IPS DF 4.7 (cell line): ENCODE measurements at regions not wholly inside any gene's neighbourhood (a gene's known extent, or its start where the extent isn't known, plus 50 kb on each side); places are given as distances from the start of the nearest gene placed in this dataset.
"Not testable (repeated sequence)": the region's sequence is repeated elsewhere in the genome, so short reads cannot be mapped to it uniquely, and the experiment has no call there.

Experiments used
- DNase-seq: peaks from one replicate; pipeline ENCODE4 v3.0.0-alpha.2; 2013; ENCODE audit warnings: low spot score; ENCODE audit errors: extremely low read depth

DNA sequence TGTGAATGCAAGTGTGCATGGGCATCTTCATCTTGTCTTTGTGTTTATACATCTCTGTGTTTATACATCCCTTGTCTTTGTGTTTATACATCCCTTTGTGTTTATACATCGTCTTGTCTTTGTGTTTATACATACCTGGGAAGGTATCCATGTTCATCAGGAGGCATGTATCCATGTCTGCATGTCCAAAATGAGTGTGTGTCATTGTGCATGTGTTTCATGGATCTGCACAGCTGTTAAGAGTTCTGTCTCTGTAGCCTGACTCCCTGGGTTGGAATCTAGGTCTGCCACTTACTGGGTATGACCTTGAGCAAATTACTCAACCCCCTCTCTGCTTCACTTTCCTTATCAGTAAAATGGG, 50.1 kb upstream of the SIRPA start:
- no peak for DNase-seq

- no peak for DNase-seq
These were observed 50.7 kb upstream of the SIRPA start for GRCh38 chr20:1844325-1845162.

GRCh38 chr20:1842281-1842680, 52.9 kb upstream of the SIRPA start:
- no peak for DNase-seq

- DNase-seq = no peak
These were observed 53.6 kb upstream of the SIRPA start for GRCh38 chr20:1841554-1842140.

- no peak for DNase-seq
These were observed 54.2 kb upstream of the SIRPA start for GRCh38 chr20:1840817-1841553.

GRCh38 chr20:1839376-1840317, 55.6 kb upstream of the SIRPA start:
- not testable (repeated sequence) for DNase-seq

DNA sequence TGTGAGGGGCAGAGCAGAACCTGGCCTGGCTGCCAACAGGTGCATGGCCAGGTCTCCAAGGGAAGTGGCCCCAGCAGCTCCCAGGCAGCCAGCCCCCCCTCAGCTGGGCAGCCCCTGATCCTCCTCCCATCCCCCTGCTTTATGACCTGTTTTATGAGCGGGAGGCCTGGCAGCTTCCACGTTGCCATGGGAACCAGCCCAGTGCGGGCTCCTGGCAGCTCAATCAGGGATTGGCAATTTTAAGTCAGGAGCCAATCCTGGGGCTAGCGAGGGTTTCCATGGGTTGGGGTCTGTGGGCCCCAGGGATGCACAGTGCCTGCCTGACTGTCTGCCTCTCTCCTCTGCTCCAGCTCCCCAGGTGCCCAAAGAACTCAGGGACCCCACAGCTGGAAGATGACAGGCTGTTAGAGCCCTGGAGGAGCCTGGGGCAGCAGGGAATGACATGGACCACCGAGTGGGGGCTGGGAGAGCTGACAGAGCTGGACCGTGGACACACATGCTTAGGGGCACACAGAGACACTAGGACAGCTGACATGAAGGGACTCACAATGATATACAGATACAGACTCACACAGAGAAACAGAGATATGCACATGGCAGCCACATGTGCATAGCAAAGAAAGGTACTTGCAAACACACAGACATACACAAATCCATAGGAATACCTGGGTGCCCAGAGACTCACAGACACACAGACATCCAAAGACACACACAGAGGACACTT, 56.5 kb upstream of the SIRPA start:
- no peak for DNase-seq

DNA sequence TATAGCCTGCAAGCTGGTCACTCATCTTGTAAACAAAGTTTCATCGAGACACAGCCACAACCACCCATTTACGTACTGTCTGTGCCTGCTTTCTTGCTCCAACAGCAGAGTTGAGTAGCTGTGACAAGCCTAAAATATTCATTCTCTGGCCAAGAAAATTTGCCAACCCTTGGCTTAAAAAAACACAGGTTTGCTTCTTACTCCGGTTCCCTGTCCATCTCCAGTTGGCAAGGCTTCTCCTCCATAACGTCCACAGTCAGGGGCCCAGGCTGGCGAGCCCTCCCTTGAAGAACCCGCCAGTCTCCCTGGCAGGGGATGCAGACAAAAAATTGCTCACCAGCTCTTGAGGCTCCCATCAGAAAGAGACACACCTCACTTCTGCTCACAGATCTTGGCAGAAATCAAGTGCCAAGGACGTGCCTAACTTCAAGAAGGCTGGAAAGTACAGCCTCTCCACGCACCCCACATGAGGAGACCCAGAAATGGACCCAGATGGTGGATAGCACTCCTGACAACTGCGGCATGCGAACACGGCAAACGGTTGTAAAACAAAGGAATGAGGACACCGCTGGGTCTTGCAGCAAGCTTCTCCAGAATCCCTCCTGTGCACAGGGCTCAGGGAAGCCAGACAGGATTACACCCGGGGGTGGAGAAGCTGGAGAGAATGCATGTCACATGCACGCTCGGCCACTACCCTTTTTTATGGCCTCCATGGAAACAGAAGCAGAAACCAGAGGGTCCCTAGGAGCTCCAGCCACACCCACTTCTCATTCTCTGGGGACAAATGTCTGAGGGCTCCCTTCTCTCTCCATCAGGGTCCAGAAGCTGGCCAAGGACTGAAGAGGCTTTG, 59.8 kb upstream of the SIRPA start:
- no peak for DNase-seq

DNA sequence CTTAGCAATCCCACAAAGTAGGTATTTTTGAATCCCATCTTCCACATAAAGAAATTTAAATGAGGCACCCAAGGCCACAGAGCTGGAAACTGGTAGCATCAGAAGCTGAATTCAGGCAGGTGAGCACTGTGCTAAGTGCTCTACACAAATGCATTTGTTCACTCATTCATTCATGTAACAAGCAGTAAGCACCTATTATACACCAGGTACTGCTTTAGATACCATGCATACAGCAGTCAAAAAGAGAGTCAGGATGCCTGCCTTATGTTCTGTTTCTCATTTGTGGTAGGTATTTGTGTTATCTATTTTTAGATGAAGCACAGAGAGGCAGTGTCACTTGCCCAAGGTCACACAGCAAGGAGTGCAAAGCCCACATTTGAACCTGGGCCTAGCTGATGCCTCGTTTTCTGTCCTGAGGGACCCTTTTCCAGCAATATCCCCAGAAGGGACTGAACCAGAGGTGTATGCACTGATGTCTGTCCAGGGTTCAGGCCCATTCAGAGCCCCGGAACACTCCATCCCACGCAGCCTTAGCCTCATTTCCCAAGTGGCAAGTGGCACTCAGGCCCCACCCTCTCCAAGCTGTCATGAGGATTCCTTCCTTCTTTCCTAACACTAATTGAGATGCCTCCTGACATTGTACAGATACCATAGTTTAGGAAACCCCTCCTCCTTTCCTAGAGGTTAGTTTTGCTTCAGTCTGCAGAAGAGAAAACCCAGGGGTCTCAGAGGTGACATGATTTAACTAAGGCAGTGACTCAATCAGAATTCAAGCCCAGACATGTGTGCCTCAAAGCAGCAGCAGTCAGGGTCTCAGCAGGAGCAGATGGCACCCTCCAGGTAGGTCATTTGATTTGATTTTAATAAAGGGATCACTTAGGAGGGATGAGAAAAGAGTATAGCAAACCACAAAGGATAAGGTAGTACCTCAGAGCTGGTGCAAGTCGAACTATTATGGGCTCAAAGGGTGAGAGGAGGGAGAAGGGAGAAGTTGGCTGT, 61.2 kb upstream of the SIRPA start:
- no peak for DNase-seq

DNA sequence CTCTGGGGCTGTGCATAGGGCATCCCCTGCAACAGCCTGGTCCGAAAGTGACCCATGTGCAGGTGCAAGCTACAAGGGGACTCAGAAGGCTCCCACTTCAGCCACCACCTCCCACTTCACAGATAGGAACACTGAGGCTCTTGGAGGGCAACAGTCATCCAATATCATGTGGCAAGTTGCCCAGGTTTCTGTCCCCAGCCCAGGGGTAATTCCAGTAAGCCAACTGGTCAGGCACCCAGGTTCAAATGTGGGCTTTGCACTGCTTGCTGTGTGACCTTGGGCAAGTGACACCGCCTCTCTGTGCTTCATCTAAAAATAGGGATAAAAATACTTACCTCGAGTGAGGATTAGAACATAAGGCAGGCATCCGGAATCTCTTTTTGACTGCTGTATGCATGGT, 62.0 kb upstream of the SIRPA start:
- no peak for DNase-seq

DNA sequence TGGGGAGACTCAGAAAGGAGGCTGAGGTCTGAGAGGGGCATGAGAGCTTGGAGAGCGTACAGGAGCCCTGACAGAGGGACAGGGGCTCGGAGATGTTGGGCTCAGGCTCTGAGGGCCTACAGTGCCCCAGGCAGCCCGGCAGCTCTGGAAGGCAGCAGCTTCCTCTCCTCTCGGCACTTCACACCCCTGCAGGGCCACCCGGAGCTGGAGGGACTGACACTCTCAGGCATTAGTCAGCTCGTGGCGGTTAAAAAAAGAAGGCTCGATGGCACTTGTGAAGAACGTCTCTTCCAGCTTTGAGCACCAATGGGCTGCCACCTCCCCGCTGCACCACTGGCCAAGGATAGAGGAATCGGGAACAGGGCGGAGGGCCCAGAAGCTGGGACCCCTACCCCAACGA, 62.6 kb upstream of the SIRPA start:
- DNase-seq = no peak

GRCh38 chr20:1831606-1832005, 63.6 kb upstream of the SIRPA start:
- no peak for DNase-seq

DNA sequence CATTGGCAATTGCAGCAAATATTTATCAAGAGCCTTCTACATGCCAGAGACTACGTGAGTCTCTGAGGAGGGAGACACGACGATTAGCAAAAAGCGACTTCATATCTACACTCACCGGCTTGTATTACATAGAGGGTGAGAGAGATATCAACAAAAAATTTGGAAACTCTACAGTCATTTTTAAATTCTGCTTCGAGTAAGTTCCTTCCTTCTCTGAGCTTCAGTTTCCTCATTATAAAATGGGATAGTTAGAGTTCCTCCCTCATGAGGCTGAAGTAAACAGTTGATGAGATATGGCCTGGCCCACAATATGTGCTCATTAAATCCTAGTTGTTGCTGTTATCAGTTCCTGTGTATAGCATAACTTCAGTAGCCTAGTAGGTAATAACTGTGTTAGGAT, 64.1 kb upstream of the SIRPA start:
- DNase-seq = no peak

DNA sequence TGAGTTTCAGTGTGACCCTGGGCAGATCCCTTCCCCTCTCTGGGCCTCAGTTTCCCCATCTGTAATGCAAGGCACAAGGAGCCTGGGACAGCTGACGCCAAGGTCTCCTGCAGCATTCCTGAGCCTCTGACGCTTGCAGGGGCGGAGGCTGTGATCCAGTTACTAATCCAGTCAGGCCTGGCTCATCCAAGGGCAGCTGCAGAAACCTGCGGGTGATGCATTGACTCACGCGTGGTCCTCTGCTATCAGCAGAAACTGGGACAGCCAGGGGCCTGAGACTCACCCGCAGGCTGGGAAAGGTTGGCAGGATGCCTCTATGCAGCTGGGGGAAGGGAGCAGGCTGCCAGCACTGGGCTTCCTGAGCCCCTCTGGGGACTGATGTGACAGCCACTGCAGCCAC, 65.0 kb upstream of the SIRPA start:
- DNase-seq = no peak

DNA sequence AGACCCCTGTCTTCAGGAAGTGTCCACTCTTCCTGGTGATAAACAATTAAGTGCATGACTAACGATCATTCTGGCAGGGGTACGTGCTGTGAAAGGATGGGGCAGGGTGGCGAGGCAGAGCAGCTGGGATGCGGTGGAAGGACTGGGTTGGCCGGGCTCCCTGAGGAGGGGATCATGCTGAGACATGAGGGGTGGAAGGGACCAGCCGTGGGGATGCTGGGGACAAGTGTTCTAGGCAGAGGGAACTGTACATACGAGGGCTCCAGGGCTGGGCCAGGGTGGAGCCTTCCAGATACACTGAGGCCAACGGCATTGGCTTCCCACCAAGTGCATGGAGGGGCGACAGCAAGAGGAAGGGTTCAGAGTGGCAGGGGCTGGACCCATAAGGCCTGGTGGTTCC, 65.7 kb upstream of the SIRPA start:
- DNase-seq = no peak

- no peak for DNase-seq
These were observed 66.4 kb upstream of the SIRPA start for GRCh38 chr20:1828786-1829131.

DNA sequence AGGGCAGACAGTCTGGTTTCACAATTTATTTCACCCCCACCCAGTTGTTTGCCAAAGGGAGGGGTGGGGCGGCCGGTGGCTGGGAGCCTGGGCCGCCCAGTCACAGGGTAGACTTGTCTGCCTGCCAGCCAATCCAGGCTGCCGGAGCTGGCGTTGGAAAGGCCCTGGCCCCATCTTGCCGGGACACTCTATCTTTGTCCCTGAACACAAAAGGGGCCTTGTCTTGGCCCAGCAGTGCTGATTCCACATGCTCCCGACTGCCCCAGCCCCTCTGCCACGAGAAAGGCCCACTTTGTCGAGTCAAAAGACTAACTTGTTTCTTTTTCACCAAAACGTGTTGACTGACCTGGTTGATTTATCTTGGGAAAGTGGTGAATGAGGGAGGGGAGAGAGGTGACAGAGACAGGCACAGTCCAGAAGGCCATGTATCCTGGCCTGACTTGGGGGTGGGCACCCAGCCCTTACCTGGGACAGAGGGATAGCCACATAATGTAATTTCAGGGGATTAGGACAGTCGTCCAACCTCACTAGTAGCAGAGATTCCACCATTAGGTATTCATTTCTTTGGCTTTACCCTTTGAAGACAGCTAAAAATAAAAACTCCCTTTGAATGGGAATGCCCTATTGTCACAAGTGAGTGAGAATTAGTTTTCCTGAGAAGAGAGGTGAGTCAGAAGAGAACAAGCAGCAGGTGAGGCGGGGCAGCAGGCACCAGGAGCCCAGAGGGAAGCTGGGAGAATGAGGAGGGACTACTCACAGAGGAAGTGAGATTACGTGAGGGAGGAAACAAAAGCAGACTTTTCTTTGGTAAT, 67.0 kb upstream of the SIRPA start:
- no peak for DNase-seq

DNA sequence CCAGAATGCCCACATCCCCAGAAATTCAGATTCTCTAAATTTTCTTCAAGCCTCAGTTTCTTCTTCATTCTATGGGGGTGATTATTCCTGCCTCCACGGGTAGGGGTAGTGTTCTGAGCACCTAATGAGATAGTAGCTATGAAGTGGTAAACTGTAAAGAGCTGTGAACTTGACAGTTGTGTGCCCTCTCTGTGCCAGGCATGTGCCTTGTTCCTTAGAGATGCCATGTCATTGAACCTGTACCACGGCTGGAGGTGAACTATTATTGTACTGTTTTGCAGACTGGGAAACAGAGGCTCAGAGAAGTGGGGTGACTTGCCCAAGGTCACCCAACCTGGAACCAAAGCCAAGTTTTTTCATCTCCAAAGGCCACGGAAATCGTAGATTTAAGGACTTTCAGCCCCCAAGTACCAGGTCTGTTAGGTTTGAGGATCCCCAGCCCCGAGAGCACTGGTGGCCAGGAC, 67.7 kb upstream of the SIRPA start:
- DNase-seq = no peak
